Activated naive CD4-positive, alpha-beta T cell treated with anti-CD3 and anti-CD28 coated beads, Interleukin-2, amount 50 U/mL, for 72 hours (primary cell): ENCODE measurements at regions not wholly inside any gene's neighbourhood (a gene's known extent, or its start where the extent isn't known, plus 50 kb on each side); places are given as distances from the start of the nearest gene placed in this dataset.
"Not testable (repeated sequence)": the region's sequence is repeated elsewhere in the genome, so short reads cannot be mapped to it uniquely, and the experiment has no call there.

ENCODE experiments used
- ATAC-seq, 2 donors: fragments of 150-1000 bp; cut with Tn5 transposase; 2 replicates each; pipeline ENCODE4 v1.10.0; 2021; ENCODE audit warnings: mild to moderate bottlenecking in 2 of 2, moderate library complexity in 2 of 2
- DNase-seq, 2 donors: peaks; one replicate each; pipeline ENCODE4 v3.0.0; 2021 to 2022; ENCODE audit warnings: low spot score in 2 of 2
- H3K27ac Mint-ChIP-seq, 2 donors: one replicate each; pipeline ENCODE4 v1.8.0; 2022; ENCODE audit warnings: mild to moderate bottlenecking in 2 of 2, mixed read lengths in 2 of 2
- H3K36me3 Mint-ChIP-seq, 2 donors: one replicate each; pipeline ENCODE4 v1.8.0; 2022; ENCODE audit warnings: mixed read lengths in 2 of 2
- H3K9me3 Mint-ChIP-seq, 2 donors: one replicate each; pipeline ENCODE4 v1.8.0; 2022; ENCODE audit warnings: mixed read lengths in 2 of 2

GRCh38 chr16:60078819-60079218 lies 1344.7 kb upstream of the GOT2 start:
- not testable (repeated sequence) for ATAC-seq, DNase-seq, H3K27ac Mint-ChIP-seq, H3K36me3 Mint-ChIP-seq
- H3K9me3 Mint-ChIP-seq: peaks cover 8 to 26% of the 10 kb centered on the region in 2 donors

- DNase-seq (no peak), ATAC-seq (no peak)
- peaks cover 0 to 6% of the 10 kb centered on the region in 2 donors for H3K36me3 Mint-ChIP-seq
- no peak overlapping the region for H3K27ac Mint-ChIP-seq
- H3K9me3 Mint-ChIP-seq: peaks cover 8 to 26% of the 10 kb centered on the region in 2 donors
Measured at GRCh38 chr16:60077861-60078260, 1343.7 kb upstream of the GOT2 start.

DNA sequence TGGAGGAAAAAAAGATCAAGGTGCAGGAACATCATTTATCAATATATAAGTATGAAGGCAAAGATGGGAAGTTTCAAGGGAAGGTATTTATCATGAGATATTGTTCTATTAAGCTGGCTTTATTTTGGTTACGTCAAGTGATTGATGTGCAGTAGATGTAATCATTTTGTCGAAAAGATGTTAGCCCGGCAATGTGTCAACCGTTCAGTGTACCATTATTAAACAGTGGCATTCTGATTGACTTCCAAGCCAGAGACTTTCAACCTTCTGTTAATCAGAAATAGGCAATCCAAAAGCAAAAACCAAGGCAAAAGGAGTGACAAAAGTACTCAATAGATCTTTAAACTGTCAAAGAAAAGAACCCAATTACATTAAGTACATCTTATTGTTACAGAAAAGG lies 1340.3 kb upstream of the GOT2 start:
- DNase-seq (no peak), ATAC-seq (no peak)
- Mint-ChIP-seq H3K27ac (no peak overlapping the region), H3K36me3 (peaks cover 0 to 6% of the 10 kb centered on the region in 2 donors), H3K9me3 (peaks cover 8 to 15% of the 10 kb centered on the region in 2 donors)

DNA sequence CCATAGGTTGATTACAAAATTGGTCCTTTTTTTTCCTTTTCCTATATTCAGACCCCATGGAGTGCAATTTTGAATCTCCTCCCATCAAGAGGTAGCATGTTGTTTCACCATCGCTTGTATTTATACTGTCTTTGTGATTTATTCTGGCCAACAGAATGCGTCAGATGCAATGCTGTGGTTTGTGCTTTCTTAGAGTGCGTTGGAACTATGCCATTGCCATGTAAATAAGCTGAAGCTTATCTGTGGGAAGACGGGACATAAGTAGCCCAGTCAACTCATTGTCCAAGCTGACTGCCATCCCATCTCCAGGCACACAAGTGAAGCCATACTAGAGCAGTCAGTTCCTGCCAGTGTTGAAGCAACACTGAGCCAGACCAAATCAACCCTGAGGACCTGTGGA lies 1339.3 kb upstream of the GOT2 start:
- H3K27ac Mint-ChIP-seq: no peak overlapping the region
- ATAC-seq (no peak), DNase-seq (no peak)
- peaks cover 8 to 13% of the 10 kb centered on the region in 2 donors for H3K9me3 Mint-ChIP-seq
- H3K36me3 Mint-ChIP-seq: peaks cover 0 to 6% of the 10 kb centered on the region in 2 donors

DNA sequence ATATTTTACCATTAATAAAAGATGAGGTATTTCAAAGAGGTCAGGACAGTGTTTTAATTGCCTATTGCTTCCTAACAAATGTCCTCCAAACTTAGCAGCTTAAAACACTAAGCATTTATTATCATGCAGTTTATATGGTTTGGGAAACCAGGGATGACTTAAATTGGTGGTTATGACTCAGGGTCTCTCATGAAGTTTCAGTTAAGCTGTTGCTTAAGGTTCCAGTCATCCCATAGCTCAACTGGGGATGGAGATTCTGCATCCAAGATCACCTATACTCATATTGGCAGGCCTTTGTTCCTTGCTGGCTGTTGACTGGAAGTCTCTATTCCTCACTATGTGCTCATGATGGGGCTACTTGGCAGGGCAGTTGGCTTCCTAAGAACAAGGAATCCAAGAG lies 1329.9 kb upstream of the GOT2 start:
- Mint-ChIP-seq H3K27ac (no peak overlapping the region), H3K9me3 (peaks cover 5 to 8% of the 10 kb centered on the region in 2 donors), H3K36me3 (no peaks in the 10 kb centered on the region)
- DNase-seq: no peak
- ATAC-seq: no peak

DNA sequence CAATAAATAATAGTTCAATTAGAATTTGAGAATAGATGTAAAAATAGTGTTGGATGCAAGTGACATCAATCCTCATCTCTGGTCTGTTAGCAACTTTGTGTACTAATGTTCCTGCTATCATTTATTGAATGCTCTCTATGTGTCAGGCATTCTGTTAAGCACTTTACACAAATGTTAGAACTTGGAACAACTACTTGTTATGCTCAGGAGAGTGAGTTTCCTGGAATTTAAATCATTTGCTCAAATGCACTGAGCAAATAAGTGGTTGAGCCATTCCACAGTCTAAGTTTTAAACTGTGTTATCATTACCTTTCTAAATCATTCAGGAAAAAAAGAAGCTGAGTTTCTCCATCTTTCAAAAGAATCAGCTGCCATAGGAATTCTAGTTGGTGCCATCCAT lies 1327.3 kb upstream of the GOT2 start:
- no peak for ATAC-seq
- Mint-ChIP-seq H3K27ac (no peak overlapping the region), H3K36me3 (no peaks in the 10 kb centered on the region), H3K9me3 (peaks cover 12 to 21% of the 10 kb centered on the region in 2 donors)
- DNase-seq: no peak

DNA sequence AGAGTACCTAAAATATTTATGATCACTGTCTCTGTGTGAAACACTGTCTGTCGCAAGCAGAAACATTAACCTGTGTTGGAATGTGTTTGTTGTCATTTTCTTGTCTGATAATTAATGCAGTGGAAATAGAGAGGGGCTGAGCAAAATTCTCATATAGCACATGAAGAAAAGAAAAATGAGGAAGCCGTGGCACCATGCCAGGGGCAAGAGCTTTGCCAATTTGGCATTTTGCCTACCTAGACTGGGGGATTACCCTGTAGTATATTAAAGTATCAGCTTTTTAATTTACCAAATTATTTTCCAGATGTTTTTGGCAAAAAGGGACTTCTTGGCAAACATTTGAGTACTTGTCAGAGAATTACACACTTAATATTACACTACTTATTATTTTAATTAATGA lies 1326.6 kb upstream of the GOT2 start:
- no peak overlapping the region for H3K27ac Mint-ChIP-seq
- DNase-seq: no peak

GRCh38 chr16:60059141-60059540 lies 1325.0 kb upstream of the GOT2 start:
- Mint-ChIP-seq H3K36me3 (no peaks in the 10 kb centered on the region), H3K27ac (no peak overlapping the region), H3K9me3 (peaks cover 16 to 17% of the 10 kb centered on the region in 2 donors)
- ATAC-seq (no peak), DNase-seq (no peak)

More for the DNA sequence above, 1326.6 kb upstream of the GOT2 start:
- Mint-ChIP-seq H3K9me3 (peaks cover 12 to 23% of the 10 kb centered on the region in 2 donors), H3K36me3 (no peaks in the 10 kb centered on the region)
- no peak for ATAC-seq

DNA sequence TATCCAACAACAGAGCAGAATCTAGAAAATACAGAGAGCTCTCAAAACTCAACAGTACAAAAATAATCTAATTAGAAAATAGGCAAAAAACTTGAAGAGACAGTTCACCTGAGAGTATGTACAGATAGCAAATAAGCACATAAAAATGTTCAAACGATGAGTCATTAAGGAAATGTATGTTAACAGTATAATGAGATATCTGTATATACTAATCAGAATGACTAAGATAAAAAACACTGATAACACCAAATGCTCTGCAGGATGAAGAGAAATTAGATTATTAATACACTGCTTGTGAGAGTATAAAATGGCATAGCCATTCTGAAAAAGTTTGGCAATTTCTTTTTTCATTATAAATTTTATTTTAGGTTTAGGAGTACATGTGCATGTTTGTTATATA lies 1307.6 kb upstream of the GOT2 start:
- ATAC-seq: no peak
- Mint-ChIP-seq H3K9me3 (peaks cover 7 to 12% of the 10 kb centered on the region in 2 donors), H3K27ac (no peak overlapping the region), H3K36me3 (no peaks in the 10 kb centered on the region)
- no peak for DNase-seq

DNA sequence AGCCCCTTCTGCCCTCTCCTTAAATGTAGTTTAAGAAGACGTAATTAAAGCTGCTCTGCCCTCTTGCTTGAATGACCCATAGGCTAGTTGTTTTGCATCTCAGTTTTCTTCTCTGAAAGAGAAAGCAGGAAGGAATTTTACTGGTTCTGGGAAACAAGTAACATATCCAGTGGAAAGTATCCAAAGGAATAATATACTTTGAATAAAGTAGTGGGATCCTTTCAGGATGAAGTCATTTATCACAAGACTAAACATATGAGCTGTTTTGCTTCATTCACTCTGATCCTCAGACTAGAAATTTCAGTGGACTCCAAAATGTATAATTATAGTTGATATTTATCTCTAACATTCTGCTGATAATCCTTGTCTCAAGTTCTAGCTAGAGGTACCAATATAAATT lies 1297.6 kb upstream of the GOT2 start:
- Mint-ChIP-seq H3K36me3 (no peaks in the 10 kb centered on the region), H3K27ac (no peak overlapping the region), H3K9me3 (peaks cover 9 to 15% of the 10 kb centered on the region in 2 donors)
- DNase-seq (no peak), ATAC-seq (no peak)

- H3K36me3 Mint-ChIP-seq: no peaks in the 10 kb centered on the region
- H3K27ac Mint-ChIP-seq: no peak overlapping the region
- DNase-seq: no peak
- no peak for ATAC-seq
- H3K9me3 Mint-ChIP-seq: peaks cover 0 to 3% of the 10 kb centered on the region in 2 donors
Measured at GRCh38 chr16:60027351-60027750, 1293.2 kb upstream of the GOT2 start.

GRCh38 chr16:60013076-60013475 lies 1279.0 kb upstream of the GOT2 start:
- H3K36me3 Mint-ChIP-seq: peaks cover 11 to 15% of the 10 kb centered on the region in 2 donors
- DNase-seq: no peak
- ATAC-seq: no peak
- no peak overlapping the region for H3K27ac Mint-ChIP-seq
- H3K9me3 Mint-ChIP-seq: peaks cover 28 to 31% of the 10 kb centered on the region in 2 donors

GRCh38 chr16:60001523-60001922 lies 1267.4 kb upstream of the GOT2 start:
- peaks cover 18 to 21% of the 10 kb centered on the region in 2 donors for H3K9me3 Mint-ChIP-seq
- peaks cover 0 to 4% of the 10 kb centered on the region in 2 donors for H3K36me3 Mint-ChIP-seq
- ATAC-seq (no peak), DNase-seq (no peak)
- H3K27ac Mint-ChIP-seq: no peak overlapping the region

- H3K27ac Mint-ChIP-seq: no peak overlapping the region
- H3K9me3 Mint-ChIP-seq: peaks cover 25 to 37% of the 10 kb centered on the region in 2 donors
- no peak for ATAC-seq
Measured at GRCh38 chr16:59997706-59998105, 1263.6 kb upstream of the GOT2 start.

DNA sequence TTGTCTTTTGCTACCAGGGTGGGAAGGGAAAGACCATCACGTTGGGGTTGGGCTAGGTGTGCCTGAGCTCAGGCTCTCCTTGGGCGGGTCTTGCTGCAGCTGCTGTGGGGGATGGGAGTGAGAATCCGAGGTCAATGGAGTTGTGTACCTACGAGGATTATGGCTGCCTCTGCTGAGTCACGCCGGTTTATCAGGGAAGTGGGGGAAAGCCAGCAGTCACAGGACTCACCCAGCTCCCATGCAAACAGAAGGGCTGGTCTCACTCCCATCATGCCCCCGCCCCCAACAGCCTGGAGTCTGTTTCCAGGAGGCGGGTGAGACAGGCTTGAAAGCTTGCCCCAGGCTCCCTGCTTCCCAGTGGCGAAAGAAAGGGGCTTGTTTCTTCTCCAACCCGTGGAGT lies 1259.0 kb upstream of the GOT2 start:
- H3K36me3 Mint-ChIP-seq: peaks cover 0 to 21% of the 10 kb centered on the region in 2 donors
- H3K9me3 Mint-ChIP-seq: peaks cover 33 to 47% of the 10 kb centered on the region in 2 donors
- no peak overlapping the region for H3K27ac Mint-ChIP-seq
- DNase-seq (no peak), ATAC-seq (no peak)

More at GRCh38 chr16:59997706-59998105, 1263.6 kb upstream of the GOT2 start:
- H3K36me3 Mint-ChIP-seq: peaks cover 0 to 14% of the 10 kb centered on the region in 2 donors
- DNase-seq: no peak

DNA sequence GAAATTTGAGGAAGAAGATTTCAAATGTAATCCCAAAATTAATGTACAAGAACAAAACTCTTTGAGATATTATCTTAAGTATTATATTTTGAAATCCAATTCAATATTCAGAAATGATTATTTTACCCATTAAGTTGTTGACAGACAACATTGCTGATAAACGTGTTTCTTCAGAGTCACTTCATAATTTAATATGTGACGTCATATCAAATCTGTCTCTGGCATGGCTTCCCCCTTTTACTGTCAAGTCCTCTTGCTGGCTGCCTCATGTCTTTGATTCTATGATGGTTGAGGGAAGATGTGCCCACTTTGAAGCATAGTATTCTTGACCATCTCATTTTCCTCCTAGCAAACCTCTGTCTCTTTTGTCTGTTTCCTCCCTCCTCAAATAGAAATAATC lies 1257.1 kb upstream of the GOT2 start:
- H3K9me3 Mint-ChIP-seq: peaks cover 36 to 49% of the 10 kb centered on the region in 2 donors
- ATAC-seq (no peak), DNase-seq (no peak)
- H3K27ac Mint-ChIP-seq: no peak overlapping the region
- H3K36me3 Mint-ChIP-seq: peaks cover 0 to 21% of the 10 kb centered on the region in 2 donors

DNA sequence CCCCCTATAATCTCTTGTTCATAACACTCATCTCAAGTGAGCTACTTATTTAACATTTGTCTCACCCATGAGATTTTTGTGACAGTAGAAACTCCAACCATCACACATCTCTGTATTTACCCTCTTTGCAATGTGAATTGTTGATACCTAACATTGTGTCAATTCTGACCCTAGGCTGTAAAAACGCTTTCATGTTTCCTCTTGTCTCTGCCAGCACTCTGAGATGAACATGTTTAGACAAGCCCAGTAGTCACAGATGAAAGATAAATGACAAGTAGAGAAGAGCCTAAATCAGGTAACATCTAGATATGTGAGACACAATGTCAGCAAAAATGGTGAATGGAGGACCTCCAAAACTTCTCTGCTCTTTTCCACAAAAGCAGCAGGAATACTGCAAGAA lies 1254.5 kb upstream of the GOT2 start:
- Mint-ChIP-seq H3K36me3 (peaks cover 0 to 14% of the 10 kb centered on the region in 2 donors), H3K9me3 (peaks cover 33 to 41% of the 10 kb centered on the region in 2 donors), H3K27ac (no peak overlapping the region)
- ATAC-seq (no peak), DNase-seq (no peak)

DNA sequence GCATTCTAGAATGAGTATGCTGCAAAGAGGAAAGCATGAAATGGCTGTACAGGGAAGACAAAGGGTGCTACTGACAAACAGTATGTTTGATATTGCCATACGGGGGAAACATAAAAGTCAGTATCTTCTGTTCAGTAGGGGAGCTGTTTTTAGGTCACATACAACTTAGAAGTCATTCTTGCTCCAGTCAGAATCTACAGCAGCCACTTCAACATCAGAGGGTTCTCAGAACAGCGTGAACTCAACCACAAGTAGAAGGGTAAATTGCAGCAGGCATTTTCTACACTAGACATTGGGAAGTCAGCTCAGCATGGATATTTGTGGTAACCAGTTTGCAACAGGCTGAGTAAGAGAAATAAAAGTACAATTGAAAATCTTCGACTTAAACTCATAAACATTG lies 1241.8 kb upstream of the GOT2 start:
- Mint-ChIP-seq H3K27ac (no peak overlapping the region), H3K36me3 (peaks cover 0 to 13% of the 10 kb centered on the region in 2 donors)
- ATAC-seq: no peak

DNA sequence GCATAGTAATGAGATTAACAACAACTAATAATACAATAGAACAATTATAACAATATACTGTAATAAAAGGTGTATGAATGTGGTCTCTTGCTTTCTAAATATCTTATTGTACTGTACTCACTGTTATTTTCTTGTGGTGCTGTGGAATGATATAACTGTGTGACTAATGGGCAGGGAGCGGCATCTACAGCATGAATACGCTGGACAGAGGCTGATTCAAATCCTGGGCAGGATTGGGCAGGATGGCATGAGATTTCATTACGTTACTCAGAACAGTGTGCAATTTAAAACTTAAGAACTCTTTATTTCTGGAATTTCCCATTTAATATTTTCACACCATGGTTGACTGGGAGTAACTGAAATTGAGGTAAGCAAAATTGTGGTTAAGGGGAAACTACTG lies 1239.8 kb upstream of the GOT2 start:
- H3K9me3 Mint-ChIP-seq: peaks cover 11 to 15% of the 10 kb centered on the region in 2 donors
- no peak overlapping the region for H3K27ac Mint-ChIP-seq
- peaks cover 0 to 13% of the 10 kb centered on the region in 2 donors for H3K36me3 Mint-ChIP-seq
- no peak for ATAC-seq
- DNase-seq: no peak

More for the DNA sequence above, 1241.8 kb upstream of the GOT2 start:
- no peak for DNase-seq
- H3K9me3 Mint-ChIP-seq: peaks cover 7 to 12% of the 10 kb centered on the region in 2 donors
